HEK293 (cell line): ENCODE measurements at regions not wholly inside any gene's neighbourhood (a gene's known extent, or its start where the extent isn't known, plus 50 kb on each side); places are given as distances from the start of the nearest gene placed in this dataset.

Source experiments
- CTCF ChIA-PET: fragments of 350-600 bp; formaldehyde crosslinking; extraction: SDS; loops from one replicate; lab custom pipeline; 2021; ENCODE audit warnings: antibody characterized with exemption; lab: Yijun Ruan, JAX
- POLR2A ChIA-PET: fragments of 300-600 bp; formaldehyde crosslinking; extraction: SDS; loops from one replicate; lab custom pipeline; 2020; ENCODE audit warnings: antibody characterized with exemption, inconsistent platforms; lab: Yijun Ruan, JAX
- H3K27ac ChIP-seq: fragments of 200-500 bp; sonication (Bioruptor generic); 2 replicates; pipeline ENCODE4 v1.5.1; 2014; ENCODE audit warnings: low read depth, low read length, control low read depth, inconsistent platforms; ENCODE audit errors: extremely low read depth
- H3K36me3 ChIP-seq, 2 experiments: fragments of 200-500 bp in 1 of 2; sonication (Bioruptor generic) in 1 of 2; 1 replicate in 1 of 2; 2 replicates in 1 of 2; pipeline ENCODE4 v1.5.1; 2014 to 2017; ENCODE audit warnings: inconsistent platforms in 2 of 2, low read length in 2 of 2; ENCODE audit not compliant: control insufficient read depth in 2 of 2, insufficient read depth in 1 of 2
- H3K4me1 ChIP-seq: fragments of 200-500 bp; sonication (Bioruptor generic); 2 replicates; pipeline ENCODE4 v1.5.1; 2014; ENCODE audit warnings: mild to moderate bottlenecking, low read length, inconsistent platforms; ENCODE audit not compliant: control insufficient read depth, insufficient read depth
- H3K4me3 ChIP-seq: 2 replicates; pipeline ENCODE4 v1.5.1; 2011; ENCODE audit warnings: low read depth, mild to moderate bottlenecking, control low read depth, low read length, moderate library complexity
- H3K9me3 ChIP-seq: fragments of 200-500 bp; sonication (Bioruptor generic); 2 replicates; pipeline ENCODE4 v1.5.1; 2014; ENCODE audit warnings: low read depth, low read length, inconsistent platforms; ENCODE audit not compliant: control insufficient read depth, insufficient read depth
- BCL11A ChIP-seq: fragments of 450-650 bp; formaldehyde crosslinking; IDR thresholded peaks from 2 replicates; pipeline ENCODE4 v1.5.1; 2016; ENCODE audit warnings: low read depth, missing biosample characterization, missing genetic modification characterization
- BCL6B ChIP-seq: fragments of 450-650 bp; formaldehyde crosslinking; IDR thresholded peaks from 2 replicates; pipeline ENCODE4 v1.5.1; 2017; ENCODE audit warnings: missing biosample characterization, missing genetic modification characterization
- GLIS1 ChIP-seq: fragments of 450-650 bp; formaldehyde crosslinking; IDR thresholded peaks from 2 replicates; pipeline ENCODE4 v1.5.1; 2016; ENCODE audit warnings: missing biosample characterization, missing genetic modification characterization
- KLF16 ChIP-seq: fragments of 450-650 bp; formaldehyde crosslinking; IDR thresholded peaks from 2 replicates; pipeline ENCODE4 v1.5.1; 2017; ENCODE audit warnings: missing biosample characterization, missing genetic modification characterization
- KLF8 ChIP-seq: fragments of 450-650 bp; formaldehyde crosslinking; IDR thresholded peaks from 2 replicates; pipeline ENCODE4 v1.5.1; 2016; ENCODE audit warnings: missing biosample characterization, missing genetic modification characterization
- OVOL3 ChIP-seq: fragments of 450-650 bp; formaldehyde crosslinking; IDR thresholded peaks from 2 replicates; pipeline ENCODE4 v1.5.1; 2016; ENCODE audit warnings: missing biosample characterization, missing genetic modification characterization
- TSHZ1 ChIP-seq: fragments of 450-650 bp; formaldehyde crosslinking; IDR thresholded peaks from 2 replicates; pipeline ENCODE4 v1.5.1; 2016; ENCODE audit warnings: missing biosample characterization, missing genetic modification characterization, borderline replicate concordance
- ZBTB6 ChIP-seq: fragments of 450-650 bp; formaldehyde crosslinking; IDR thresholded peaks from 2 replicates; pipeline ENCODE4 v1.5.1; 2017; ENCODE audit warnings: missing biosample characterization, missing genetic modification characterization
- ZNF184 ChIP-seq: fragments of 450-650 bp; IDR thresholded peaks from 2 replicates; pipeline ENCODE4 v1.5.1; 2018; ENCODE audit warnings: missing biosample characterization, mild to moderate bottlenecking, missing genetic modification characterization
- ZNF223 ChIP-seq: fragments of 450-650 bp; formaldehyde crosslinking; IDR thresholded peaks from 2 replicates; pipeline ENCODE4 v1.5.1; 2016; ENCODE audit warnings: missing biosample characterization, missing genetic modification characterization
- ZNF274 ChIP-seq, 2 experiments: fragments of 200-500 bp in 1 of 2; fragments of 450-650 bp in 1 of 2; sonication (Bioruptor generic) in 1 of 2; formaldehyde crosslinking in 1 of 2; IDR thresholded peaks; 2 replicates each; pipeline versions ENCODE4 v1.5.1 to v1.6.1; 2014 to 2016; ENCODE audit warnings: borderline replicate concordance in 1 of 2, inconsistent platforms in 1 of 2, low read length in 1 of 2, missing biosample characterization in 1 of 2, missing genetic modification characterization in 1 of 2
- ZNF426 ChIP-seq: fragments of 450-650 bp; formaldehyde crosslinking; IDR thresholded peaks from 2 replicates; pipeline ENCODE4 v1.5.1; 2017; ENCODE audit warnings: missing biosample characterization, missing genetic modification characterization, mild to moderate bottlenecking, inconsistent platforms, moderate library complexity
- ZNF654 ChIP-seq: fragments of 450-650 bp; formaldehyde crosslinking; IDR thresholded peaks from 2 replicates; pipeline ENCODE4 v1.5.1; 2016; ENCODE audit warnings: low read depth, missing biosample characterization, missing genetic modification characterization
- ZNF670 ChIP-seq: fragments of 450-650 bp; formaldehyde crosslinking; IDR thresholded peaks from 2 replicates; pipeline ENCODE4 v1.5.1; 2016; ENCODE audit warnings: missing biosample characterization, missing genetic modification characterization, low read depth
- ZNF76 ChIP-seq: fragments of 450-650 bp; formaldehyde crosslinking; IDR thresholded peaks from 2 replicates; pipeline ENCODE4; 2016; ENCODE audit warnings: low read depth, missing biosample characterization, missing genetic modification characterization, borderline replicate concordance
- ZNF837 ChIP-seq: fragments of 450-650 bp; formaldehyde crosslinking; IDR thresholded peaks from 2 replicates; pipeline ENCODE4 v1.5.1; 2016; ENCODE audit warnings: missing biosample characterization, missing genetic modification characterization
- ZNF843 ChIP-seq: fragments of 450-650 bp; formaldehyde crosslinking; IDR thresholded peaks from 2 replicates; pipeline ENCODE4 v1.5.1; 2016; ENCODE audit warnings: missing biosample characterization, missing genetic modification characterization
- ZSCAN5A ChIP-seq: fragments of 450-650 bp; formaldehyde crosslinking; IDR thresholded peaks from 2 replicates; pipeline ENCODE4 v1.5.1; 2016; ENCODE audit warnings: missing biosample characterization, missing genetic modification characterization

DNA sequence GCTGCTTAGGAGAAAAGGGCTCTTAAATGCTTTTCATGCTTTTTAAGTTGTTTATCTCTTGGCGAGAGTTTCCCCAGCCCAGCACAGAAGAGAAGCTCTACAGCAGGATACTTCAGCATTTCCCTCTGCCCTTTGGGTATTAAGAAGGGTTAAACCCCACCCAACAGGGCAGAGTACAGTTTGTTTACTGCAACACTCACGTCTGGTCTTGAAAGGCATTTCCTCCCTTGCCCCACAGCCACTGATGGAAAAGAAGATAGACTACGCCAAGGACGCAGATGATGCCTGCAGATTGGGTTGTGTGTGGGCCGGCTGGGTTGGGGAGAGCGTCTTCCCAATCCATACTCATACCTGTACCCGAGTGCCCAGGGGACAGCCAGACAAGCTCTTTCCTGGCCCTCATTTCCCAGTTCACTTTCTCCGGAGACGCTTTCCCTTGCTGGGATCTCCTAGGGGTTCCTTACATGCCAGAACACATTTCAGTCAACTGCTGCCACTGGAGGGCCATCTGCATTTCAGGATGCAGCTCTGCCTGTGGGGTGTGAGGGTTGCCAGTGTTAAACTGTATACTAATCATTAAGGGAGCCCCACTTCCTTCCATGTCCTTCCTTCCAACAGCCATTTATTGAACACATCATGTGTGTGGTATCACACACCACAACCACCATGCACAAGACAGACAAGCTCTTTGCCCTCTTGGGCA, 96.5 kb upstream of the DHX15 start:
- Histone ChIP-seq H3K4me3 (no peak overlapping the region), H3K4me1 (no peaks in the 10 kb centered on the region), H3K27ac (no peak overlapping the region), H3K9me3 (no peaks in the 10 kb centered on the region), H3K36me3 (no peaks in the 10 kb centered on the region)
- ChIA-PET CTCF (no interaction called here), POLR2A (no interaction called here)
- TF ChIP-seq BCL6B (tag by site-specific recombination) (no peak), ZSCAN5A (tag by site-specific recombination) (no peak), ZNF837 (tag by site-specific recombination) (no peak), BCL11A (tag by site-specific recombination) (no peak), KLF16 (no peak), ZNF843 (tag by site-specific recombination) (no peak)

GRCh38 chr4:24683116-24683515, 98.8 kb upstream of the DHX15 start:
- no peak overlapping the region for H3K27ac ChIP-seq
- CTCF ChIA-PET: no interaction called here
- no peaks in the 10 kb centered on the region for H3K9me3 ChIP-seq
- TF ChIP-seq ZNF184 (tag by site-specific recombination) (no peak), GLIS1 (no peak), ZNF670 (tag by site-specific recombination) (no peak), ZBTB6 (tag by site-specific recombination) (no peak), OVOL3 (no peak), ZNF426 (tag by site-specific recombination) (no peak), ZNF274 (IDR thresholded peaks at IDR 0.05; ENCODE audit: low read length) (no peak), ZNF274 (tag by site-specific recombination; IDR thresholded peaks at IDR 0.05; ENCODE audit: borderline replicate concordance) (no peak), ZNF223 (tag by site-specific recombination) (no peak), KLF8 (tag by site-specific recombination) (no peak), BCL11A (tag by site-specific recombination) (no peak)
- no peak overlapping the region for H3K4me3 ChIP-seq
- no peaks in the 10 kb centered on the region for H3K4me1 ChIP-seq
- POLR2A ChIA-PET: no interaction called here
- H3K36me3 ChIP-seq: no peaks in the 10 kb centered on the region

GRCh38 chr4:24686866-24687692, 102.7 kb upstream of the DHX15 start:
- H3K4me1 ChIP-seq: no peaks in the 10 kb centered on the region
- TF ChIP-seq ZNF654 (tag by site-specific recombination): 0 out of 2 replicates have a peak, but pooled peaks have one; percentile 19
- no peak for TF ChIP-seq ZNF76
- TF ChIP-seq TSHZ1 (tag by site-specific recombination): no peak
- no peak overlapping the region for H3K27ac ChIP-seq
- H3K9me3 ChIP-seq: no peaks in the 10 kb centered on the region
- H3K4me3 ChIP-seq: no peak overlapping the region
- no peaks in the 10 kb centered on the region for H3K36me3 ChIP-seq
- POLR2A ChIA-PET: no interaction called here
- CTCF ChIA-PET: no interaction called here
